B cell (primary cell): ENCODE measurements at regions not wholly inside any gene's neighbourhood (a gene's known extent, or its start where the extent isn't known, plus 50 kb on each side); places are given as distances from the start of the nearest gene placed in this dataset.

Experiments used
- ATAC-seq: fragments of 200-7000 bp; cut with Tn5 transposase; one replicate; pipeline ENCODE4 v1.10.0; 2021; ENCODE audit warnings: low read depth, mild to moderate bottlenecking, moderate number of reproducible peaks, moderate library complexity
- CTCF ChIA-PET: fragments of 350-600 bp; sonication (Branson Sonifier 250); formaldehyde crosslinking; loops from one replicate; lab custom pipeline; 2021; ENCODE audit warnings: antibody characterized with exemption, inconsistent platforms; lab: Charles Lee
- POLR2A ChIA-PET: fragments of 350-600 bp; sonication (Branson Sonifier 250); formaldehyde crosslinking; loops from one replicate; lab custom pipeline; 2021; ENCODE audit warnings: antibody characterized with exemption; lab: Charles Lee
- DNase-seq: peaks from one replicate; pipeline ENCODE4 v3.0.0; 2013
- H2AFZ ChIP-seq: 2 replicates; pipeline ENCODE4 v1.6.1; 2012; ENCODE audit warnings: mild to moderate bottlenecking, low read depth, low read length; ENCODE audit not compliant: insufficient read depth, poor library complexity, severe bottlenecking
- H3K27ac ChIP-seq, 2 donors: 1 replicate in 1 of 2; 2 replicates in 1 of 2; pipeline ENCODE4 v1.5.1; 2012 to 2013; ENCODE audit warnings: low read length in 2 of 2, mild to moderate bottlenecking in 2 of 2, moderate library complexity in 1 of 2
- H3K27me3 ChIP-seq, 4 experiments: fragments of 200-600 bp in 1 of 4; sonication (generic) in 1 of 4; replicated peaks in 1 of 4; 1 replicate in 2 of 4; 2 replicates in 2 of 4; pipeline versions ENCODE4 v1.6.1 to v1.7.0; 2013 to 2016; ENCODE audit warnings: low read length in 3 of 4, mild to moderate bottlenecking in 2 of 4, mixed read lengths in 1 of 4, moderate library complexity in 1 of 4; ENCODE audit not compliant: insufficient read depth in 4 of 4, control insufficient read depth in 3 of 4; ENCODE audit errors: control extremely low read depth in 1 of 4
- H3K36me3 ChIP-seq, 2 experiments: replicated peaks in 1 of 2; 1 replicate in 1 of 2; 2 replicates in 1 of 2; pipeline versions ENCODE4 v1.6.1 to v1.7.1; 2013; ENCODE audit warnings: low read length in 1 of 2; ENCODE audit not compliant: insufficient read depth in 2 of 2, control insufficient read depth in 1 of 2; ENCODE audit errors: control extremely low read depth in 1 of 2, extremely low read depth in 1 of 2
- H3K4me1 ChIP-seq, 2 donors: fragments of 200-600 bp in 1 of 2; sonication (generic) in 1 of 2; 1 replicate in 1 of 2; 2 replicates in 1 of 2; pipeline versions ENCODE4 v1.5.1 to v1.6.1; 2013 to 2017; ENCODE audit warnings: low read length in 2 of 2; ENCODE audit not compliant: control insufficient read depth in 2 of 2, insufficient read depth in 2 of 2
- H3K4me2 ChIP-seq: replicated peaks from 2 replicates; pipeline ENCODE3; 2012; ENCODE audit warnings: mild to moderate bottlenecking, low read depth, low read length; ENCODE audit not compliant: poor library complexity, severe bottlenecking
- H3K4me3 ChIP-seq, 5 experiments: fragments of 200-600 bp in 1 of 5; sonication (generic) in 1 of 5; 1 replicate in 3 of 5; 2 replicates in 2 of 5; pipeline versions ENCODE4 v1.5.1 to v1.7.0; 2011 to 2016; ENCODE audit warnings: low read length in 4 of 5, mild to moderate bottlenecking in 4 of 5, low read depth in 2 of 5, control low read depth in 1 of 5, moderate library complexity in 1 of 5; ENCODE audit not compliant: insufficient read depth in 1 of 5; ENCODE audit errors: control extremely low read depth in 1 of 5, extremely low read depth in 1 of 5
- H3K79me2 ChIP-seq: fragments of 200-600 bp; sonication (generic); one replicate; pipeline ENCODE4 v1.6.0; 2016; ENCODE audit warnings: low read length; ENCODE audit not compliant: control insufficient read depth, insufficient read depth
- H3K9ac ChIP-seq: fragments of 200-600 bp; sonication (generic); 2 replicates; pipeline ENCODE4 v1.6.1; 2017; ENCODE audit warnings: mild to moderate bottlenecking, low read length, moderate library complexity
- H3K9me3 ChIP-seq, 3 donors: one replicate each; pipeline versions ENCODE4 v1.6.1 to v1.7.1; 2013; ENCODE audit warnings: low read length in 2 of 3; ENCODE audit not compliant: control insufficient read depth in 2 of 3, insufficient read depth in 1 of 3; ENCODE audit errors: control extremely low read depth in 1 of 3
- H4K20me1 ChIP-seq: 2 replicates; pipeline ENCODE4 v1.6.0; 2012; ENCODE audit warnings: mild to moderate bottlenecking, low read length; ENCODE audit not compliant: insufficient read depth, control insufficient read depth, poor library complexity, severe bottlenecking
- H3K27ac Mint-ChIP-seq: one replicate; pipeline ENCODE4 v1.8.0; 2021; ENCODE audit warnings: mixed read lengths
- H3K27me3 Mint-ChIP-seq: one replicate; pipeline ENCODE4 v1.8.0; 2021; ENCODE audit warnings: mixed read lengths
- H3K4me1 Mint-ChIP-seq: one replicate; pipeline ENCODE4 v1.8.0; 2021; ENCODE audit warnings: mixed read lengths
- H3K4me3 Mint-ChIP-seq: one replicate; pipeline ENCODE4 v1.8.0; 2021; ENCODE audit warnings: mixed read lengths
- H3K9me3 Mint-ChIP-seq: one replicate; pipeline ENCODE4 v1.8.0; 2022; ENCODE audit warnings: mixed read lengths; ENCODE audit not compliant: insufficient read depth
- CTCF ChIP-seq: fragments of 200-600 bp; IDR thresholded peaks from one replicate; pipeline ENCODE4 v1.8.0; 2022; ENCODE audit warnings: antibody characterized with exemption, mild to moderate bottlenecking
- EZH2 ChIP-seq: IDR thresholded peaks from 2 replicates; pipeline ENCODE4 v1.6.1; 2012; ENCODE audit warnings: borderline replicate concordance, low read depth, mild to moderate bottlenecking, moderate library complexity, low read length; ENCODE audit not compliant: insufficient read depth, poor library complexity, severe bottlenecking
- WGBS: methylation state at CpG from one replicate; pipeline ENCODE4 v1.1.5; 2013; ENCODE audit warnings: missing lambda C conversion rate; ENCODE audit not compliant: insufficient coverage; 5-methylcytosine and 5-hydroxymethylcytosine counted together
- intact Hi-C: fragments of 100-400 bp; cut with micrococcal nuclease; formaldehyde crosslinking; loops from one replicate; pipeline ENCODE4 v1.10.0; 2022

GRCh38 chr4:167867191-167867590 lies 225.1 kb upstream of the ANXA10 start:
- WGBS, result no CpG with 5 or more reads among the region's 3 CpGs
- Mint-ChIP-seq H3K9me3 (no peaks in the 10 kb centered on the region), H3K27me3 (no peaks in the 10 kb centered on the region)

GRCh38 chr4:167868163-167868562 lies 224.2 kb upstream of the ANXA10 start:
- ChIA-PET CTCF (no interaction called here), POLR2A (no interaction called here)
- intact Hi-C loops, result no loop called here
- Histone ChIP-seq H3K36me3 (no peaks in the 10 kb centered on the region), H3K9ac (no peak overlapping the region), H3K4me2 (no peak overlapping the region), H3K79me2 (no peaks in the 10 kb centered on the region), H4K20me1 (no peaks in the 10 kb centered on the region), H3K4me3 (no peak overlapping the region), H3K27me3 (no peaks in the 10 kb centered on the region), H3K9me3 (no peaks in the 10 kb centered on the region), H2AFZ (no peak overlapping the region), H3K4me1 (no peaks in the 10 kb centered on the region), H3K27ac (no peak overlapping the region)
- H3K9me3 Mint-ChIP-seq, result no peaks in the 10 kb centered on the region
- WGBS, result no CpG with 5 or more reads among the region's 1 CpG
- H3K27me3 Mint-ChIP-seq, result no peaks in the 10 kb centered on the region
- TF ChIP-seq CTCF (no peak), EZH2 (no peak)
- H3K27ac Mint-ChIP-seq, result no peak overlapping the region
- no peak for DNase-seq
- no peak overlapping the region for H3K4me3 Mint-ChIP-seq
- no peak for ATAC-seq
- H3K4me1 Mint-ChIP-seq, result no peaks in the 10 kb centered on the region

More at GRCh38 chr4:167867191-167867590, 225.1 kb upstream of the ANXA10 start:
- Histone ChIP-seq H3K36me3 (no peaks in the 10 kb centered on the region), H3K4me2 (no peak overlapping the region), H3K79me2 (no peaks in the 10 kb centered on the region), H3K9ac (no peak overlapping the region), H3K27me3 (no peaks in the 10 kb centered on the region), H3K9me3 (no peaks in the 10 kb centered on the region), H4K20me1 (no peaks in the 10 kb centered on the region), H3K4me1 (no peaks in the 10 kb centered on the region), H3K4me3 (no peak overlapping the region), H2AFZ (no peak overlapping the region), H3K27ac (no peak overlapping the region)
- ATAC-seq (no peak), DNase-seq (no peak)
- ChIA-PET POLR2A (no interaction called here), CTCF (no interaction called here)
- intact Hi-C loops, result no loop called here
- no peak for TF ChIP-seq EZH2
- TF ChIP-seq CTCF, result no peak
- no peak overlapping the region for H3K27ac Mint-ChIP-seq
- H3K4me3 Mint-ChIP-seq, result no peak overlapping the region
- no peaks in the 10 kb centered on the region for H3K4me1 Mint-ChIP-seq
